ENCODE measurements at regions not wholly inside any gene's neighbourhood (a gene's known extent, or its start where the extent isn't known, plus 50 kb on each side); places are given as distances from the start of the nearest gene placed in this dataset.
"Not testable (repeated sequence)": the region's sequence is repeated elsewhere in the genome, so short reads cannot be mapped to it uniquely, and the experiment has no call there.

- DNase-seq: no peak
These were observed 126.7 kb upstream of the ZNF536 start for GRCh38 chr19:30245401-30246039.

DNA sequence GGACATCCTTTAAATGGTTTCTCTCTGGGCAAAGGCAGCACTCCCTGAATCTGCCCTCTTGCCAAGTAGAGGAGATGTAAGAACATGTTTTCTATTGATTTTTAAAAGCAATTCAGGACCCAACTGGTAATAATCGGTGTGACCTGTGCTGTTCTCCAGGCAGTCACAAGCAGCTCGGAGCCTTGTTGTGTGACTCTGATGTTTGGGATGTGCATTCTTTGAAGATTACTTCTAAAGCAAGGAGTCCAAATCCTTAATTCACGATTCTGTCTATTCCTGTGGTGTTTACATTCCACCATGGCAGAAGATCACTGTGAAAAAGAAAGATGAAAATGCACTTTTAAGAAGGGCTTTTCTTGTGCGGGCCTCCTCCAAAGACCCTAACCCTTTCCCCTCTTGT lies 122.3 kb upstream of the ZNF536 start:
- no peak for DNase-seq

DNA sequence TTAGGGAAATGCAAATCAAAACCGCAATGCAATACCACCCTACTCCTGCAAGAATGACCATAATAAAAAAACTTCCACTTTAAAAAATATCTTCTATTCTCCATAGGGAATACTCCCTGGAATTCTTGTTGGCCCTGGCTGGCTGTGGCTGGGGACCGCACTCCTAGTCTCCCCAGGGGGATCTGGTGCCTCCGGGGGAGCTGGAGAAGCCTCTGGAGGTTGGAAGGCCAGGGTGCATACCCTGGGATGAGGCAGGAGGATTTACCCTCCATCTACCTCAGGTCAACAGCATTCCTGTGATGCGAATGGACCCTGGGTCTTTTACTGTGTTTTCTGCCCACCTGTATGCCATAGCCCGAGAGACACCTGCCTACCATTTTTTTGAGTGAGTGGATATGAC lies 120.0 kb upstream of the ZNF536 start:
- DNase-seq: no peak

- no peak for DNase-seq
These were observed 118.6 kb upstream of the ZNF536 start for GRCh38 chr19:30253581-30253996.

- no peak for DNase-seq
These were observed 118.0 kb upstream of the ZNF536 start for GRCh38 chr19:30254158-30254557.

DNA sequence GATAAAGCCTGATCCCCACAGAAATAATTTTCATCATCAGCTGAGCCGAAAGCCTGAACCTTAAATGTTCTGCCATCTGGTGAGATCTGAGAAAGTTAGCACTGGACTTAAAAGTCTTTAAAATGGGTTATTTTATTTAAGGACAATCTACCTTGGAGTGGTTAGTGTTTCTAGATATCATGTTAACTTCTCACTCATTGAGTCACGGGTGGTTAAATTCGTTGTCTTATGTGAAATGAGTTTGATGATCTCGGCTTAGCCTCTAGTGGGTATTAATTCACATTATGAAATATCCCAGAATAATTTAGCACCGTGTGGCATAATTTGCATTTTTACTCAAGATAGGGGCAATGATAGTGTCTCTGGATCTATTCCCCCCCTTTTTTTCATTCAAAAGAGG lies 117.4 kb upstream of the ZNF536 start:
- DNase-seq: no peak

DNA sequence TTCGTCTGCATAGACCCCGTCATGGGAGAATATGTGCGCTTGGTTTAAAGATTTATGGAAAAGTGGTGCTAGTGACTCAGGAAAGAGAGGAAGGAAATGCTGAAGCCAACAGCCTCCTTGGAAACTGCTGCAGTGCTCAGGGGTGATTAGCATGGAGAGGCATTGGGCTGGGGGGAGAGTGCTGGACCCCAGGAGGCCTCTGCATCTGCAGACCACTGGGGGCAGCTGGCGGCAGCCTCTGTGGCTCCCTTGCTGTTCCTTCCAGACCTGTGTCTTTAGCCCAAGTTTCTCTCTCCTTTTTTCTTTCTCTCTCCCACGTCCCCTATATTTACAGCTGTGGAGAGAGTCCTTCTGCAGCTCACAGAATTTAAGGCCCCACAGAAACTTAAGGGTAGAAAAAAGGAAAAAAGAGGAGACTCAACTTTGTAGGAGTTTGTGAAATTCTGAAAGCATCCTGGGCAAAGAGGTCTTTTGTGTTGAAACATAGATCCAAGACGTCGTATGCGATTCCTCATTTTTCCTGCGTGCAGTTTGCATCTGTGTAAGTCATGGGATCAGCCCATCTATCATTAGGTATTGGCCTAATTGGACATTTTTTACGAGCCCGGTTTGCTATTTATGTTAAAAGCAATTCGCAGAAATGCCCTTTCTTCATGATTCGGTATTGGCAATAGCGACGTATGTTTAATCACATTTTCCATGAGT lies 116.2 kb upstream of the ZNF536 start:
- no peak for DNase-seq

GRCh38 chr19:30256496-30256850 lies 115.7 kb upstream of the ZNF536 start:
- no peak for DNase-seq

DNA sequence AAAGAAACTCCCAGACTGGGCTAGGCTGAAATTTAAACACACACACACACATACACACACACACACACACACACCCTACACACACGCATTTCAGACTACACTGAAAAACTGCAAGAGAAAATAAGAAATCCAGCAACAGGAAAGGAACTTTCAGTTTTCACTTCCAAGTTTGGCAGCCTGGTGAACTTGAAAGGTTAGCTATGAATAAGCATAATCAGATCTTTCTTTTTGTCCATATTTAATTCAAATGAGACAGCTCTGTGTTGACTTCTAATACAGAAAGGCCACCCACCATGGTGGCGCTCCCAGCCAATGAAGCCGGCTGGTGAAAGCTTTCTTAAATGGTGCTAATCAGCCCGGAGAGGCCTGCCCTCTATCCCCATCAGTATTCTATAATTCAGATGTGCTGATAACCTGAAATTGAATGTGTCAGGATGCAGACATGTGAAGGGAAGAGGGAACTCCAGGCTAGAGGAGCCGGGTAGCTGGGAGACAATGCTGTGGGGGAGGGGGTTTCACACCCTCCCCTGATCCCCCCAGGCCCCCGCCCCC lies 108.3 kb upstream of the ZNF536 start:
- no peak for DNase-seq

DNA sequence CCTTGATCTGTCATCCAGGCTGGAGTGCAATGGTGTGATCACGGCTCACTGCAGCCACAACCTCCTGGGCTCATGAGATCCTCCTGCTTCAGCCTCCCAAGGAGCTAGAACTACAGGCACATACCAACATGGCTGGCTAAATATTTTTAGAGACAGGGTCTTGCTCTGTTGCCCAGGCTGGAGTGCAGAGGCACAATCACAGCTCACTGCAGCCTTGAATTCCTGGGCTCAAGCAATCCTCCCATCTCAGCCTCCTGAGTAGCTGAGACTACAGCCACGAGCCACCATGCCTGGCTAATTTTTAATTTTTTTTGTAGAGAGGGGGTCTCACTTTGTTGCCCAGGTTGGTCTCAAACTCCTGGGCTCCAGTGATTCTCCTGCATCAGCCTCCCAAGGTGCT lies 106.3 kb upstream of the ZNF536 start:
- not testable (repeated sequence) for DNase-seq

GRCh38 chr19:30266687-30267086 lies 105.5 kb upstream of the ZNF536 start:
- DNase-seq: no peak

DNA sequence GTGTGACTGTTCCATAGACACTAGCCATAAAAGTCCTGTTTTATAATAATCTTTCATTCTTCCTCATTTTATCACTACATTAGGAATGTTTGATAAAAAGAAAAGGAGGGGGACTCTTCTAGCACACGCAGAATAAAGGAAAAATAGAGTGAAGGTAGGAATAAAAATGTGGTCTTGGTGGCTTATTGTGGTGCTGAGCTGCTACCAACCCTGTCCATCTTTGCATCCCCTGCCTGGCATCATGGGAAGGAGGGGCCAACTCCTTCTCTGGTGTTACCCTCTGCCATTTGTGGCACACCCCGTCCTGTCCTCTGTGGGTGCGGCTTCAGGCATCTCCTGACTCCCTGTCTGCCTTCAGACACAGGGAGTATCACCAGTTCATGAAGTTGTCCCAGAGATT lies 104.9 kb upstream of the ZNF536 start:
- DNase-seq: no peak

GRCh38 chr19:30268601-30269000 lies 103.6 kb upstream of the ZNF536 start:
- DNase-seq: no peak

DNA sequence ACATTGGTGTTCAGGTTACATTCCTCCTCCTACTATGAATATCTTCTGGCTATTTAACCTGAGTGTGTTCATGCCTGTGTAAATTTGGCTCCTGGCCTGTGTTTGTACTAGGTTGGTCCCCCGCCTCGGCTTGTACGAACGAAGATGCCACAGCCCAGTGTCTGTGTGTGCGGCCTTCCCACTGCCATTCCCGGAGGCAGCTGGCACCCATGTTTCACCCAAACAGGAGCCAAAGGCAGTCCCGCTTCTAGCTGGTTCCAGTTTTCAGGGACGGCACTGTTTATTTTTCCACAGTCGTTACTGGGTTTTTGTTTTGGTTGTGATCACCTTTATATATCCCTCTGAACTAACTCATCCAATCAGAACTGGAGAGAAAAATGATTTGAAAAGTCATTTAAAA lies 102.5 kb upstream of the ZNF536 start:
- no peak for DNase-seq

DNA sequence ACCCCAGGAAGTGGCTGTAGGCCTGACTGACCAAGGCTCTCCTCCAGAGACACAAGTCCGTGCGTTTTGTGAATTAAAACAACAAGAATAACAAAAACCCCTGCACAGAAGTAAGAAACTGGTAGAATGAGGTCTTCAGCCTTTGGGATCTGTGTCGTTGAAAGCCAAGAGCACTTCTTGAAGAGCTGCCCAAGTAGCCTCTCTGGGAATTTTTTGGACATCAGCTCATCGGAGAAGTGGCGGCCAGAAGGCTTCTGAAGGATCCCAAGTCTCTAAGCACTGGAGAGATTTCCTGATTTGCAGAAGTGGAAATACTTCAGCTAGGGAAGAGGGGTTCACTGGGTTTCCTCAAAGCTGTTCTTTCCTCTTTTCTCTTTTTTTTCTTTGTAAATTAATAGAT lies 100.4 kb upstream of the ZNF536 start:
- no peak for DNase-seq

DNA sequence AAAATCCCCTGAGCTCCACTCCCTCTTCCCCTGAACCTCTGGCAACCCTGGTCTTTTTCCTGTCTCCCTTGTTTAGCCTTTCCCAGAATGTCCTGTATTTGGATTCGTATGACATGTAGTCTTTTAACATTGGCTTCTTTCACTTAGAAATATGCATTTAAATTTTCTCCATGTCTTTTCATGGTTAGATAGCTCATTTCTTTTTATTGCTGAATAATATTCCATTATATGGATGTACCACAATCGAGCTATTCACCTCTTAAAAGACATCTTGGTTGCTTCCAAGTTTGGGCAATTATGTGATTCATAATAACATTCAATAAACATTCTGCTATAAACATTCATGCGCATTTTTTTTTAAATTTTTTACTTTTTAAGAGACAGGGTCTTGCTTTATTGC lies 99.6 kb upstream of the ZNF536 start:
- no peak for DNase-seq

DNA sequence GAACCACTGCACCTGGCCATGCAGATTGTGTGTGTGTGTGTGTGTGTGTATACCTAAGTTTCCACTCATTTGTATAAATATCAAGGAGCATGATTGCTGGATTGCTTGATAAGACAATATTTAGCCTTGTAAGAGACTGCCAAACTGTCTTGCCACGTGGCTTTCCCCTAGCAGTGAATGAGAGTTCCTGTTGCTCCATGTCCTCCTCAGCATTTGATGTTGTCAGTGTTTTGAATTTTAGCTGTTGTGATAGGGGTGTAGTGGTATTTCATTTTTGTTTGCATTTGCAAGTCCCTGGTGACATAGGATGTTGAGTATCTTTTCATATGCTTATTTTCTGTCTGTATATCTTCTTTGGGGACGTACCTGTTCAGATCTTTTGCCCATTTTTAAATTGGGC lies 99.0 kb upstream of the ZNF536 start:
- no peak for DNase-seq

- DNase-seq: no peak
These were observed 97.2 kb upstream of the ZNF536 start for GRCh38 chr19:30274987-30275386.

DNA sequence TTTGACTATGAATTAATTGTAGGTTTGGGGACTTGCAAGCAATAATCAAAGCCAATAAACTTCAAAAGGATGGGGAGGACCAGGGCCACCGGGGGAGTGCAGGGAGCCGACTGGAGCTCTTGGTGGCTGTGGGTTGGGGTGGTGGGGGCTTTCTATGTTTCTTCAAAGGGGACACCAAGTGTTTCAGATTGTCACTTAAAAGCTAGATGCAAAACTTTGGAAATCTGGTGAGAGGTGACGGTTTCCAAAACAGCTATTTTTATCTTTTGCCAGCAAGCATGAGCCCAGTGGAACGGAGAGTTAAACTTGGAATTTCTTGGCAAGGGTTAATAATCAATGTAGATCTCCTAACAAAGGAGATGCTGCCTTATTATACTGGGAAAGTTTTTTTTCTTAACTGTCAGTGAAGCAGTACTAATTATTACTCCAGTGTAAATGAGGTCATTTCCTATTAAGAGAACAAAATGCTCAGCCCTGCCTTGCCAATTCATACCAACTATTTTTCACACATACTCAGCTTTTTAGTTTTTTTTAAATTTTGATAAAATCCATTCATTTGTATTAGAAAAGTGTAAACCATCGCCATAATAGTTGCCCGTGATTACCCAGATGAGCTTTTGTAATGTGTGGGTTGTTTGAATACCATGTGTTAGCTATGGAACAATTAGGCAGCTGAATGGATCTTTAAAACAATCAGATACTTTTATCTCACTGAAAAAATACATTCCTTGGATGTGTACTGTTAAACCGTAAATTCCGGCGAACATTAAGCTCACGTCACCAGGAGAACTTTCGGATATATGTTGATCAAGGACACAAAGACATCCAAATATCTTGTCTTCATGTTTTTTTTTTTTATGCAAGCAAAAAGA lies 95.9 kb upstream of the ZNF536 start:
- no peak for DNase-seq

DNA sequence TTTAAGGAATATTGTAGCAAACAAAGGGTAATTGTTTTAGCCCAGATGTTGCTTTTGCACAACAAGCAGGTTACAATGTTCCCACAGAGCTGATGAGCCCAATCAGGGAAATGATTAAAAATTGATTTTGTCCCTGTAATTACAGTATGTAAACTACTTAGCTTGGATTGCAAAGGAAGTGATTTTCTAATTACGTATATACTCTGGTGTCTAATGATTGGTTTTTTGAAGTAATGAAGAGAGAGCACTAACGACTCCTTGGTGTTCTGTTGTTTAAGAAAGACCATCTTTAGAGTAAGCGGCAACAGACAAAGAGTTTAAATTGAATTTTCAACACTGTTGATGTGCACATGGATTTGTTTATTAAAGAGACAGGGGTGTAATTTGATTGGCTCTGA lies 95.3 kb upstream of the ZNF536 start:
- no peak for DNase-seq

DNA sequence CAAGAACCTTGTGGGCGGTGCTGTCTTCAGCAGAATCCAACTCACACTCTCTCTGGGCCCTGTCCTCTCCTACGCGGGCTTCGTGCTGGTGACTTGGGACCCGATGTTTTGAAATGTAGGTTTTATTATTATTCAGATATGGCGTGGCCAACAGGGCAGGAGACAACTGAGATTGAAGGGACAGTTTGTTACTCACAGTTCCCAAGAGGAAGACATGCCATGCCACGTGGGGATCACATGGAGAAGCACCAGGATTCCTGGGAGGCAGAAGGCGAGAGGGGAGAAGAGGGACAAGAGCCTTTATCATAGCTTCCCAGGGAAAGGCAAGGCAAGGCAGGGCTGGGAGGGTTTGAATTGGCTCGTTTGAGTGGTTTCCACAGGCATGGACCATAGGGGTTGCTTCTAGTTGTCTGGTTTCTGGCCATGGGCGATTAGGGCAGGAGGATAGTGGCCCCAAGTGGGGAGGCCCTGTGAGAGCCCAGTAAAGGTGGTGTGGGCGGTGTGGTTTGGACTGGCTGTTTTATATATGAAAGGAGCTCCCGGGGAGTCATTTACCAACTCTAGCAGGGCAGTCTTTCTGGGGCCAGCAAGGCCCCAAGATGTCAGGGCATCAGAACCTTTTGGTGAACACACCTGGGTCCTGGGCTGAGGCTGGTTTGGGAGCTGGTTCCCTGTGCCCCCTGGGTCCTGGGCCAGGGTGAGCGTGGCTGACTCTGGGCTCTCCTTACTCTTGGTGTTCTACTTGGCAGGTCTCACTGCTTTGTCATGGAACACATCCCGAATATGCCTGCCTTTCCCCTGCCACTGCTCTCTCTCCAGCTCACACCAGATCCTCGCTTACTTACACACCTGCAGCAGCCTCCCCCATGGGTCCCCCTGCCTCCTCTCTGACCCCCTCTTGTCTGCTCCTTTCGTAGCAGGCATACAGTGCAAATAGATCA lies 94.0 kb upstream of the ZNF536 start:
- DNase-seq: no peak

GRCh38 chr19:30278882-30279254 lies 93.3 kb upstream of the ZNF536 start:
- DNase-seq: no peak

DNA sequence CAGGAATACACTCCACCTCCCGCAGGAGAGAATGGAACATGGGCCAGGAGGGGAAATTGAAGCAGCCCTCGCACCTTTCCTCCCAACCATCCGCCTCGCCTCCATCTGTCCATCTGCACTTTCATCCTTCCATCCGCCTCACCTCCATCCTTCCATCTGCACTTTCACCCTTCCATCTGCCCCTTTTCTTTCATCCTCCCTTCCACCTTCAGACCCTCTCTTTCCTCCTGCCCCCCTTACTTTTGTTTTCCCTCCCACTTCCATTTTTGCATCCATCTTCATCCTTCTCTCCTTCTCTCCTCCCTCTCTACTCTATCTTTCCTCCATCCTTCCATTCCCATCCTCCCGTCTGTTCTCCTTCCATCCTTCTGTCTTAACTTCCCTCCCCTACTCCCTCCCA lies 92.2 kb upstream of the ZNF536 start:
- DNase-seq: no peak
